ENCODE measurements at regions not wholly inside any gene's neighbourhood (a gene's known extent, or its start where the extent isn't known, plus 50 kb on each side); places are given as distances from the start of the nearest gene placed in this dataset.

GRCh38 chr6:28588666-28589065 lies 63.0 kb downstream of the GPX5 start:
- peak overlapping the region; percentile 47; the same call in 1 of the 2 replicates for H3K4me2 ChIP-seq (ENCODE audit: low read depth, low read length)

GRCh38 chr6:28589234-28589956 lies 63.7 kb downstream of the GPX5 start:
- H2AFZ ChIP-seq (ENCODE audit: low read length), result no peak overlapping the region

More at GRCh38 chr6:28588666-28589065, 63.0 kb downstream of the GPX5 start:
- TF ChIP-seq EZH2phosphoT487 (IDR thresholded peaks at IDR 0.05; ENCODE audit: low read length), result no peak
- no peak for TF ChIP-seq CTCF (IDR thresholded peaks at IDR 0.05; ENCODE audit: low read length)
- no peak for TF ChIP-seq EZH2 (optimal IDR thresholded peaks at IDR 0.05; ENCODE audit: low read depth, low read length)
- no peak overlapping the region for H3K27ac ChIP-seq (ENCODE audit: low read length)
- no peaks in the 10 kb centered on the region for H3K9me3 ChIP-seq (replicated peaks; ENCODE audit: insufficient read depth, low read length)
- no peak overlapping the region for H2AFZ ChIP-seq (ENCODE audit: low read length)
- 0 out of 2 replicates have a peak, but pooled peaks cover 2% of the 10 kb centered on the region for H3K9me2 ChIP-seq (replicated peaks; ENCODE audit: insufficient read depth, low read length)
- H3K36me3 ChIP-seq (replicated peaks; ENCODE audit: insufficient read depth, low read length), result no peaks in the 10 kb centered on the region
- no peaks in the 10 kb centered on the region for H3K4me1 ChIP-seq (ENCODE audit: low read length)
- DNase-seq, result no peak
- peaks cover 12% of the 10 kb centered on the region for H3K27me3 ChIP-seq (replicated peaks; ENCODE audit: insufficient read depth, low read length)
- no peak overlapping the region for H3K9ac ChIP-seq (ENCODE audit: low read length)
- H4K20me1 ChIP-seq (ENCODE audit: insufficient read depth, low read length), result no peaks in the 10 kb centered on the region
- peaks cover 5% of the 10 kb centered on the region; the same call in 1 of the 2 replicates for H3F3A ChIP-seq (ENCODE audit: insufficient read depth, low read length)
- H3K4me3 ChIP-seq (ENCODE audit: low read length), result no peak overlapping the region
- no peaks in the 10 kb centered on the region for H3K79me2 ChIP-seq (ENCODE audit: low read length)

GRCh38 chr6:28589957-28590349 lies 64.3 kb downstream of the GPX5 start:
- Histone ChIP-seq H3K9me2 (replicated peaks; ENCODE audit: insufficient read depth, low read length) (0 out of 2 replicates have a peak, but pooled peaks cover 2% of the 10 kb centered on the region), H3K9me3 (replicated peaks; ENCODE audit: insufficient read depth, low read length) (no peaks in the 10 kb centered on the region), H3K79me2 (ENCODE audit: low read length) (no peaks in the 10 kb centered on the region), H3K9ac (ENCODE audit: low read length) (no peak overlapping the region), H3K36me3 (replicated peaks; ENCODE audit: insufficient read depth, low read length) (no peaks in the 10 kb centered on the region), H2AFZ (ENCODE audit: low read length) (no peak overlapping the region), H3K4me1 (ENCODE audit: low read length) (no peaks in the 10 kb centered on the region), H3K27me3 (replicated peaks; ENCODE audit: insufficient read depth, low read length) (peaks cover 12% of the 10 kb centered on the region), H3F3A (ENCODE audit: insufficient read depth, low read length) (peaks cover 5% of the 10 kb centered on the region; the same call in 1 of the 2 replicates), H4K20me1 (ENCODE audit: insufficient read depth, low read length) (no peaks in the 10 kb centered on the region), H3K4me2 (ENCODE audit: low read depth, low read length) (no peak overlapping the region), H3K27ac (ENCODE audit: low read length) (no peak overlapping the region), H3K4me3 (ENCODE audit: low read length) (no peak overlapping the region)
- TF ChIP-seq EZH2phosphoT487 (IDR thresholded peaks at IDR 0.05; ENCODE audit: low read length), result no peak
- DNase-seq, result no peak

More at GRCh38 chr6:28589234-28589956, 63.7 kb downstream of the GPX5 start:
- Histone ChIP-seq H3K9ac (ENCODE audit: low read length) (no peak overlapping the region), H3K4me2 (ENCODE audit: low read depth, low read length) (peak overlapping the region; percentile 47; the same call in 1 of the 2 replicates), H3K4me1 (ENCODE audit: low read length) (no peaks in the 10 kb centered on the region), H3K79me2 (ENCODE audit: low read length) (no peaks in the 10 kb centered on the region), H3K9me2 (replicated peaks; ENCODE audit: insufficient read depth, low read length) (0 out of 2 replicates have a peak, but pooled peaks cover 2% of the 10 kb centered on the region), H3K36me3 (replicated peaks; ENCODE audit: insufficient read depth, low read length) (no peaks in the 10 kb centered on the region), H3F3A (ENCODE audit: insufficient read depth, low read length) (peaks cover 5% of the 10 kb centered on the region; the same call in 1 of the 2 replicates), H4K20me1 (ENCODE audit: insufficient read depth, low read length) (no peaks in the 10 kb centered on the region), H3K4me3 (ENCODE audit: low read length) (0 out of 2 replicates have a peak overlapping the region, but pooled peaks have one; percentile 16), H3K27ac (ENCODE audit: low read length) (no peak overlapping the region), H3K27me3 (replicated peaks; ENCODE audit: insufficient read depth, low read length) (peaks cover 12% of the 10 kb centered on the region), H3K9me3 (replicated peaks; ENCODE audit: insufficient read depth, low read length) (no peaks in the 10 kb centered on the region)
- DNase-seq, result peak; percentile 85
- no peak for TF ChIP-seq EZH2phosphoT487 (IDR thresholded peaks at IDR 0.05; ENCODE audit: low read length)

- Histone ChIP-seq H2AFZ (ENCODE audit: low read length) (no peak overlapping the region), H3K9ac (ENCODE audit: low read length) (no peak overlapping the region), H3K9me2 (replicated peaks; ENCODE audit: insufficient read depth, low read length) (no peaks in the 10 kb centered on the region), H3K4me3 (ENCODE audit: low read length) (no peak overlapping the region), H3K27ac (ENCODE audit: low read length) (no peak overlapping the region), H4K20me1 (ENCODE audit: insufficient read depth, low read length) (no peaks in the 10 kb centered on the region), H3K9me3 (replicated peaks; ENCODE audit: insufficient read depth, low read length) (no peaks in the 10 kb centered on the region), H3K27me3 (replicated peaks; ENCODE audit: insufficient read depth, low read length) (no peaks in the 10 kb centered on the region), H3K79me2 (ENCODE audit: low read length) (no peaks in the 10 kb centered on the region), H3K36me3 (replicated peaks; ENCODE audit: insufficient read depth, low read length) (no peaks in the 10 kb centered on the region), H3F3A (ENCODE audit: insufficient read depth, low read length) (no peaks in the 10 kb centered on the region), H3K4me1 (ENCODE audit: low read length) (no peaks in the 10 kb centered on the region), H3K4me2 (ENCODE audit: low read depth, low read length) (no peak overlapping the region)
- no peak for DNase-seq
- TF ChIP-seq EZH2 (optimal IDR thresholded peaks at IDR 0.05; ENCODE audit: low read depth, low read length) (no peak), CTCF (IDR thresholded peaks at IDR 0.05; ENCODE audit: low read length) (no peak)
Observed at GRCh38 chr6:28597217-28597835, 71.6 kb downstream of the GPX5 start.
